Calu3 (cell line): ENCODE measurements at regions not wholly inside any gene's neighbourhood (a gene's known extent, or its start where the extent isn't known, plus 50 kb on each side); places are given as distances from the start of the nearest gene placed in this dataset.
A peak's percentile ranks its signal among the peaks of the same experiment; 100 is the strongest.

Experiments
- BruUV-seq: library from RNA; stranded (reverse); fragments of 400-500 nt; replicated peaks from 2 replicates; lab custom pipeline; 2021; lab: Mats Ljungman, UMichigan
- CTCF ChIA-PET: fragments of 300-600 bp; sonication (Branson Sonifier 250); formaldehyde crosslinking; loops from one replicate; lab custom pipeline; 2022; ENCODE audit warnings: antibody characterized with exemption; lab: Charles Lee
- DNase-seq: peaks from one replicate; pipeline ENCODE4 v3.0.0; 2022
- H3K27ac Mint-ChIP-seq: one replicate; pipeline ENCODE4 v1.8.0; 2022; ENCODE audit warnings: mixed read lengths; ENCODE audit not compliant: unreplicated experiment
- H3K27me3 Mint-ChIP-seq: one replicate; pipeline ENCODE4 v1.8.0; 2022; ENCODE audit warnings: mixed read lengths; ENCODE audit not compliant: unreplicated experiment
- H3K36me3 Mint-ChIP-seq: one replicate; pipeline ENCODE4 v1.8.0; 2022; ENCODE audit warnings: mild to moderate bottlenecking, moderate library complexity, mixed read lengths; ENCODE audit not compliant: insufficient read depth, unreplicated experiment
- H3K4me1 Mint-ChIP-seq: one replicate; pipeline ENCODE4 v1.8.0; 2022; ENCODE audit warnings: mild to moderate bottlenecking, low read depth, mixed read lengths; ENCODE audit not compliant: unreplicated experiment
- H3K4me3 Mint-ChIP-seq: one replicate; pipeline ENCODE4 v1.8.0; 2022; ENCODE audit warnings: mild to moderate bottlenecking, low read depth, moderate library complexity, mixed read lengths; ENCODE audit not compliant: unreplicated experiment
- H3K9me3 Mint-ChIP-seq: one replicate; pipeline ENCODE4 v1.8.0; 2022; ENCODE audit warnings: low read depth, mixed read lengths; ENCODE audit not compliant: unreplicated experiment
- intact Hi-C: fragments of 100-400 bp; cut with micrococcal nuclease; formaldehyde crosslinking; loops from one replicate; pipeline ENCODE4 v1.10.0; 2022; ENCODE audit not compliant: unreplicated experiment
- TF ChIP-seq, protein P1 (sequence below): fragments of 200-600 bp; IDR thresholded peaks from one replicate; pipeline ENCODE4 v1.8.0; 2022; ENCODE audit warnings: antibody characterized with exemption; ENCODE audit not compliant: unreplicated experiment

DNA sequence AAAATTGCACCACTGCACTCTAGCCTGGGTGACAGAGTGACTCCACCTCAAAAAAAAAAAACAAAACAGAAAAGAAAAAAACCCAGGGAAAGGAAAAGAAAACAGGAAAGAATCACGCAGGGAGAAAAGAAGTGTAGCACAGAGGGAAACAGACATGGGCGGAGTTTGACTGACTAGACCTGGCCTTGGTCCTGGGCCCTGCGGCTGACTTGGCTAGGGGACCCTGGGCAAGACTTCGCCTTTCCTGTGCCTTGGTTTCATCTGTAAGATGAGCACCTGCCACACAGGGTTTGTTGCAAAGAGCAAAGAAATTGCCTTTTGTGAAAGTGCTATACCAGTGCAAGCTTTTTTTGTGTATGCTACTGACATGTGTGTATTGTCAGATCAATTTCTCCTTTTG is 71.3 kb upstream of the KCNG1 start:
- TF ChIP-seq, protein P1, sequence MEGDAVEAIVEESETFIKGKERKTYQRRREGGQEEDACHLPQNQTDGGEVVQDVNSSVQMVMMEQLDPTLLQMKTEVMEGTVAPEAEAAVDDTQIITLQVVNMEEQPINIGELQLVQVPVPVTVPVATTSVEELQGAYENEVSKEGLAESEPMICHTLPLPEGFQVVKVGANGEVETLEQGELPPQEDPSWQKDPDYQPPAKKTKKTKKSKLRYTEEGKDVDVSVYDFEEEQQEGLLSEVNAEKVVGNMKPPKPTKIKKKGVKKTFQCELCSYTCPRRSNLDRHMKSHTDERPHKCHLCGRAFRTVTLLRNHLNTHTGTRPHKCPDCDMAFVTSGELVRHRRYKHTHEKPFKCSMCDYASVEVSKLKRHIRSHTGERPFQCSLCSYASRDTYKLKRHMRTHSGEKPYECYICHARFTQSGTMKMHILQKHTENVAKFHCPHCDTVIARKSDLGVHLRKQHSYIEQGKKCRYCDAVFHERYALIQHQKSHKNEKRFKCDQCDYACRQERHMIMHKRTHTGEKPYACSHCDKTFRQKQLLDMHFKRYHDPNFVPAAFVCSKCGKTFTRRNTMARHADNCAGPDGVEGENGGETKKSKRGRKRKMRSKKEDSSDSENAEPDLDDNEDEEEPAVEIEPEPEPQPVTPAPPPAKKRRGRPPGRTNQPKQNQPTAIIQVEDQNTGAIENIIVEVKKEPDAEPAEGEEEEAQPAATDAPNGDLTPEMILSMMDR: no peak

DNA sequence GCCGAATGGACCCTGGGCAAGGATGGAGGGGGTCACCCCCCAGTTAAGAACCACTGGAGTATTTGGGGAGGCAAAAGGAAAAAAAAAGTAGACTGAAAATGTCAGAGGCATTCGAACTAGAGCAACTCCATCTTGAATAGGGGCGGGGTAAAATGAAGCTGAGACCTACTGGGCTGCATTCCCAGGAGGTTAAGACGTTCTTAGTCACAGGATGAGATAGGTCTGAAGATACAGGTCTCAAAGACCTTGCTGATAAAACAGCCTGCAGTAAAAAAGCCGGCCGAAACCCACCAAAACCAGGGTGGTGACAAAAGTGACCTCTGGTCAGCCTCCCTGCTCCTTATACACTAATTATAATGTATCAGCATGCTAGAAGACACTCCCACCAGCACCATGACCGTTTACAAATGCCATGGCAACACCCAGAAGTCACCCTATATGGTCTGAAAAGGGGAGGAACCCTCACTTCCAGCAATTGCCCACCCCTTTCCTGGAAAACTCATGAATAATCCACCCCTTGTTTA is 70.4 kb upstream of the KCNG1 start:
- BruUV-seq: no TSS peak
- H3K27me3 Mint-ChIP-seq: peaks cover 88% of the 10 kb centered on the region
- H3K4me3 Mint-ChIP-seq: no peak overlapping the region
- TF ChIP-seq, protein P1: no peak
- H3K27ac Mint-ChIP-seq: no peak overlapping the region
- no peak for DNase-seq
- H3K9me3 Mint-ChIP-seq: no peaks in the 10 kb centered on the region
- H3K4me1 Mint-ChIP-seq: peaks cover 6% of the 10 kb centered on the region
- CTCF ChIA-PET: interaction anchor here (0.6 kb wide), 1 partner anchor 29 kb away, joined by 3 read pairs; no protein-coding TSS in a partner anchor
- intact Hi-C loops: no loop called here
- H3K36me3 Mint-ChIP-seq: no peaks in the 10 kb centered on the region

More for the DNA sequence above, 71.3 kb upstream of the KCNG1 start:
- CTCF ChIA-PET: interaction anchor here (0.6 kb wide), 1 partner anchor 235 kb away, joined by 5 read pairs; no protein-coding TSS in a partner anchor
- no peak overlapping the region for H3K4me3 Mint-ChIP-seq
- no peaks in the 10 kb centered on the region for H3K9me3 Mint-ChIP-seq
- DNase-seq: no peak
- no peaks in the 10 kb centered on the region for H3K36me3 Mint-ChIP-seq
- peaks cover 9% of the 10 kb centered on the region for H3K4me1 Mint-ChIP-seq
- intact Hi-C loops: no loop called here
- BruUV-seq: no TSS peak
- no peak overlapping the region for H3K27ac Mint-ChIP-seq
- peaks cover 88% of the 10 kb centered on the region for H3K27me3 Mint-ChIP-seq

- Mint-ChIP-seq H3K27ac (no peak overlapping the region), H3K4me1 (no peaks in the 10 kb centered on the region), H3K4me3 (peak overlapping the region; percentile 4), H3K9me3 (no peaks in the 10 kb centered on the region), H3K27me3 (peaks cover 88% of the 10 kb centered on the region), H3K36me3 (no peaks in the 10 kb centered on the region)
- TF ChIP-seq, protein P1: no peak
- CTCF ChIA-PET: interaction anchor here (2.1 kb wide), 1 partner anchor 8 kb away, joined by 6 read pairs; no protein-coding TSS in a partner anchor
- intact Hi-C loops: no loop called here
- BruUV-seq: no TSS peak
- no peak for DNase-seq
Measured at GRCh38 chr20:51092338-51092737, 69.4 kb upstream of the KCNG1 start.

GRCh38 chr20:51091406-51092195 is 68.7 kb upstream of the KCNG1 start:
- no peak overlapping the region for H3K27ac Mint-ChIP-seq
- peak overlapping the region; percentile 4 for H3K4me3 Mint-ChIP-seq
- peaks cover 95% of the 10 kb centered on the region for H3K27me3 Mint-ChIP-seq
- intact Hi-C loops: no loop called here
- CTCF ChIA-PET: interaction anchor here (1.3 to 2.1 kb wide), 2 partner anchors 8 to 11 kb away, joined by 4 to 6 read pairs; no protein-coding TSS in a partner anchor
- H3K9me3 Mint-ChIP-seq: no peaks in the 10 kb centered on the region
- TF ChIP-seq, protein P1: no peak
- no peak for DNase-seq
- no peaks in the 10 kb centered on the region for H3K4me1 Mint-ChIP-seq
- no peaks in the 10 kb centered on the region for H3K36me3 Mint-ChIP-seq
- BruUV-seq: no TSS peak
